Left colon (tissue), 2 donors: ENCODE measurements at regions not wholly inside any gene's neighbourhood (a gene's known extent, or its start where the extent isn't known, plus 50 kb on each side); places are given as distances from the start of the nearest gene placed in this dataset.
"Not testable (repeated sequence)": the region's sequence is repeated elsewhere in the genome, so short reads cannot be mapped to it uniquely, and the experiment has no call there.

Experiments
- ATAC-seq: fragments of 200-7000 bp; cut with Tn5 transposase; one replicate; pipeline ENCODE4 v1.9.1; 2020; ENCODE audit warnings: mild to moderate bottlenecking, moderate library complexity
- DNase-seq, 2 donors: peaks; one replicate each; pipeline ENCODE4 v3.0.0-alpha.2; 2020
- intact Hi-C, 2 donors: fragments of 100-400 bp; cut with DNase I in 1 of 2; cut with micrococcal nuclease in 1 of 2; formaldehyde crosslinking; loops; one replicate each; pipeline versions ENCODE4 v1.11.2 to v1.14.0; 2022; cut with DNase I, micrococcal nuclease
- donor health status: DM: no; HTN: no; CAD: no.
- donor health status: DM: yes; HTN: yes; CAD: no.

DNA sequence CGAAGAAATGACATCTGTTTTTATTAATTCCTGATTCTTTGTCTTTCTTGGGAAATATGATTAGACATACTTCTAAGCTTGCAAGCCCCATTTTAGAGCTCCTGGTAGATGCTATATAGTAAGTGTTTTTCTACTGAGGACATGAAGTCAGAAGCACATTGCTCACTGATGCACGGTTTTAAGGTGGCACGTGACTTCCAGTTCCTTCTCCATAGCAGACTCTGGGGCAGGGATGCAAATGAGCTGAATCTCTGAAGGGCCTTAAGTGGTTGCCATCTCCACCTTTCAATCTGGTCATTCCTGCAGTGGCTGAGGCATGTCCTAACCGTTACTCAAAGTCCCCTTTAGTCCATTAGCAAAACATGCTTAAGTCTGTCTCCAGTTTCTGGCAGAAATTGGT lies 421.2 kb upstream of the HTR1E start:
- DNase-seq (no peak), ATAC-seq (no peak)
- intact Hi-C loops = no loop called here

DNA sequence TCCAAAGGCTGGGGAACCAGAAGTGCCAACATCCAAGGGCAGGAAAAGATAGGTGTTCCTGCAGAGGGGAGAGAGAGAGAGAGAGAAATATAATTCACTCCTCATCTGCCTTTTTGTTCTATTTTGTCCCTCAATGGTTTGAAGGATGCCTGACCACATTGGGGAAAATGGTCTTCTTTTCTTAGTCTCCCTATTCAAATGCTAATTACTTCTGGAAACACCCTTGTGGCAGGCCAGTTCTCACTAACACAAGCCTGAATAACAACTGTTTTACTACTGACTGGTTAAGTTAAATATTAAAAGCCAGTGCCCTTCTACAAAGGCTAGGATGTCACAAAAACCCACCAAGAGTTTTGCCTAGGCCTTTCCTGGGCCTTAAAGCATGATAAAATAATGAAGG lies 425.4 kb upstream of the HTR1E start:
- no peak for ATAC-seq
- intact Hi-C loops = no loop called here
- no peak for DNase-seq

DNA sequence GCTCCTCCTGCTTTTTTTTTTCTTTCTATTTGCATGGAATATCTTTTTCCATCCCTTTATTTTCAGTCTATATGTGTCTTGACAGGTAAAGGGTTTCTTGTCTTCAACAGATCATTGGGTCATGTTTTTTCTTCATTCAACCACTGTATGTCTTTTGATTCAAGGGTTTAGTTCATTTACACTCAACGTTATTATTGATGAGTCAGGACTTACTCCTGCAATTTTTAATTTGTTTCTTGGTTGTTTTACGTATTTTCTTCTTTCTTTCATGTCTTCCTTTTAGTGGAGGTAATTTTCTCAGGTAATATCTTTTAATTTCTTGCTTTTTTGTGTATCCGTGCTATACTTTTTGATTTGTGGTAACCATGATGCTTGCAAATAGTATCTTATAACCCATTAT lies 429.1 kb upstream of the HTR1E start:
- ATAC-seq = no peak
- intact Hi-C loops = no loop called here
- DNase-seq = no peak

DNA sequence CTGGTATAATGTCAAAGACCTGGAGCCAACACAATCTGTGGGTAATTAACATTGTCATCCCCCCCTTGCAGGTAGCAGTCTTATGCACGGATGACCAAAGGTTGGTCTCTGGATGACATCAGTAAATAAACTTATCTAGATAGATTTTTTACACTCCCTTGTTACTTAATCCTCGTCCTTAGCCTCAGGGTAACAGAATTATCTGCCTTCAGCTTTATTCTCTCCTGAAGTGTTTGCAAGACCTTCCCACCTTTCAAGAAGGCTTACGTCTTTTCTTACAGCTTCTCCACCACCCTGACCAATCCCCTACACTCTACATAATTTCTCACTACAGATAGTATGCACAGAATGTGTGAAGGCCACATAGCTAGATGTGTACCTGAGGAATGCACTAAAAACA lies 434.8 kb upstream of the HTR1E start:
- intact Hi-C loops = no loop called here
- ATAC-seq (no peak), DNase-seq (no peak)

DNA sequence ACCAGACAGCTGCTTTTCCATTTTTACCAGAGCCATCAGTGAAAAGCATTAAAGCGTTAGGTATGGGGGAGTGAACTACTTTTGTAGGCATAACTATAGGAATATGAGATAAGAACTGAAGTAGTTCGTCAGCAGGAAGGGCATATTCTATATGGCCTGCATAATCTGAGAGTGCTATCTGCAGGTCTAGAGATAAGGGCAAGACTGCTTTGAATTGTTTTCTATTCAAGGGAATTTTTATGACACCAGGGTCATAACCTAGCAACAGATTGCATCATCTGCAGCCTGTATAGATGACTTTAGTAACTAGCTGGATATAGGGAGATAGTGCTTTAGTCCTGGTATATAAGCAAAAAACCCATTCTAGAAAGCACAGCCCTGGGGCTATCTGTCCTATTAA lies 437.3 kb upstream of the HTR1E start:
- intact Hi-C loops = no loop called here
- ATAC-seq (no peak), DNase-seq (no peak)

DNA sequence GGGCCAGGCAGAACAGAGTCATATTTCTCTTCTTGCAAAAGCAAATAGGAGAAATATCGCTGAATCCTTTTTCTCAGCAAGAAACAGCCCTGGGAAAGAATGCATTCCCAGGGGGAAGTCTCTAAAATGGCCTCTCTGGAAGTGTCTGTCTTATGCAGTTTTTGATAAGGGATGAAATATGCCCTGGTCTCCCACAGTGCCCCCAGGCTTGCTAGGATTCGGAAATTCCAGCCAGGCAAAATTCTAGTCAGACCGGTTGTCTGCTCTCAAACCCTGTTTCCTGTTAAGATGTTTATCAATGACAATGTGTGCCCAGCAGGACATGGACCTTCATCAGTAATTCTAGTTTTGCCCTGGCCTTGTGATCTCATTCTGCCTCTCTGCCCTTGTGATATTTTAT lies 448.3 kb upstream of the HTR1E start:
- DNase-seq, ATAC-seq, intact Hi-C loops: not testable (repeated sequence)

DNA sequence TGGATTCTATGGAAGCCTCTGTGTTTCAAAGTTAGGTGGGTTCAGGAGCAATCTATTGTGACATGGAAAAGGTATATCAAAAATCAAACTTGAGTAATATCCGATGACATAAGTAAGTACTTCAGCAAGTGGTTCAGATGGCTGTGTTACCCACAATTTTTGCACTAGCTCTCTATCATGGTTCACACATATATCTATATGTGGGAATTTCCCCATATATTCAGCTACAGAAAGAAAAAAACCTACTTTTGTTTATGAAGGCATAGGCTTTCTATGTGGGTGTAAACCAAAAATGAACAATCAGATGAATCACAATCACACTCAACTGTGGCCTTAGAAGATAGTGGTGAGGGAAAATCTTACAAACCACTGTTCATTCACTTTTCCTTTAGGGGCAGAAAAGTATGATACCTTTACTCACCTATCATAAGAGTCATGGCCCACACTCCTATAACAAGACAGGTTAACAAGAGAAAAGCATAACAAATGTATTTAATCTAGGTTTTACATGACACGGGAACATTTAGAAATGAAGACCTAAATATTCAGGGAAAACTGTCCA lies 449.6 kb upstream of the HTR1E start:
- intact Hi-C loops = no loop called here
- no peak for ATAC-seq
- DNase-seq = no peak

DNA sequence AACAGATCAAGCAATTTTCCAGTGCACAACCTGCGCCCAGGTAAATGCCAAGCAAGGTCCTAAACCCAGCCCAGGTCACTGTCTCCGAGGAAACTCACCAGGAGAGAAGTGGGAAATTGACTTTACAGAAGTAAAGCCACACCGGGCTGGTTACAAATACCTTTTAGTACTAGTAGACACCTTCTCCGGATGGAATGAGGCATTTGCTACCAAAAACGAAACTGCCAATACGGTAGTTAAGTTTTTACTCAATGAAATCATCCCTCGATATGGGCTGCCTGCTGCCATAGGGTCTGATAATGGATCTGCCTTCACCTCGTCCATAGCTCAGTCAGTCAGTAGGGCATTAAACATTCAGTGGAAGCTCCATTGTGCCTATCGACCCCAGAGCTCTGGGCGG lies 459.0 kb upstream of the HTR1E start:
- intact Hi-C loops, DNase-seq, ATAC-seq: not testable (repeated sequence)

DNA sequence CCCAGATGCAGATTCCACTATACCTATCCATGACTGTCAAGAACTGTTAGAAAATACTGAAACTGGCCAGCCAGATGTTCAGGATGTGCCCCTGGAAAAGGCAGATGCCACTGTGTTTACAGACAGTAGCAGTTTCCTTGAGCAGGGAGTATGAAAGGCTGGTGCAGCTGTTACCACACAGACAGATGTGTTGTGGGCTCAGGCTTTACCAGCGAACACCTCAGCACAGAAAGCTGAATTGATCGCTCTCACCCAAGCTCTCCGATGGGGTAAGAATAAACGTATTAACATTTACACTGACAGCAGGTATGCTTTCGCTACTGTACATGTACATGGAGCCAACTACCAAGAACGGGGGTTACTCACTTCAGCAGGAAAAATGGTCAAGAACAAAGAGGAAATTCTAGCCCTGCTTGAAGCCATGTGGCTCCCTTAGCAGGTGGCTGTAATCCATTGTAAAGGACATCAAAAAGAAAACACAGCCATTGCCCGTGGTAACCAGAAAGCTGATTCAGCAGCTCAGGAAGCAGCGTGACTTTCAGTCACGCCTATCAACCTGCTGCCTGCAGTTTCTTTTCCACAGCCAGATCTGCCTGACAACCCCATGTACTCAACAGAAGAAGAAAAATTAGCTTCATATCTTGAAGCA lies 459.7 kb upstream of the HTR1E start:
- DNase-seq = no peak
- ATAC-seq = no peak
- intact Hi-C loops = no loop called here

DNA sequence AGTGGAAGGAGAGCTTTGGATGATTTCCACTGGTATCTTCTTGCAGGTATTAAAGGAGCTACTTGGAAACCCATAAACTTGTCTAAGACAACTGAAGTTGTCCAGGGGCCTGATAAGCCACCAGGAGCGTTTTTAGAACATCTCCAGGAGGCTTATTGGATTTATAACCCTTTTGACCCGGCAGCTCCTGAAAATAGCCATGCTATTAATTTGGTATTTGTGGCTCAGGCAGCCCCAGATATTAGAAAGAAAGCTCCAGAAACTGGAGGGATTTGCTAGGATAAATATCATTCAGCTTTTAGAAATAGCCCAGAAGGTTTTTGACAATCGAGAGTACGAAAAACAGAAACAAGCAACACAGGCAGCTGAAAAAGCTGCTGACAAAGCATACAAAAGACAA lies 461.0 kb upstream of the HTR1E start:
- intact Hi-C loops = no loop called here
- no peak for DNase-seq
- ATAC-seq = no peak

DNA sequence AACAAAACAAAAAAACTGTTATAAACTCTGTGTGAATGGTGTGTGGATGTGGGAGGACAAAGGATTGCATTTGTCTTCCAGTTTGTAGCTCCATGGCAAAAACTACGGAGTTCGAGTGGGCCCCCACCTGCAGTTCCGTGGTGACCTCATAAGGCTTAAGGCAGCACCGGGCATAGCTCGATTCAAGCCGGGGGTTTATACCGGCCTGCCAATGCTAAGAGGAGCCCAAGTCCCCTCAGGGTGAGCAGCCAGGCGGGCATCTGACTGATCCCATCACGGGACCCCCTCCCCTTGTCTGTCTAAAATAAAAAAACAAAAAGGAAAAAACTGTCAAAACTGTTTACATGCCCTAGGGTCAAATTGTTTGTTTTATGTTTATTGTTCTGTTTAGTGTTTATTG lies 463.2 kb upstream of the HTR1E start:
- intact Hi-C loops = no loop called here
- DNase-seq = no peak
- no peak for ATAC-seq

DNA sequence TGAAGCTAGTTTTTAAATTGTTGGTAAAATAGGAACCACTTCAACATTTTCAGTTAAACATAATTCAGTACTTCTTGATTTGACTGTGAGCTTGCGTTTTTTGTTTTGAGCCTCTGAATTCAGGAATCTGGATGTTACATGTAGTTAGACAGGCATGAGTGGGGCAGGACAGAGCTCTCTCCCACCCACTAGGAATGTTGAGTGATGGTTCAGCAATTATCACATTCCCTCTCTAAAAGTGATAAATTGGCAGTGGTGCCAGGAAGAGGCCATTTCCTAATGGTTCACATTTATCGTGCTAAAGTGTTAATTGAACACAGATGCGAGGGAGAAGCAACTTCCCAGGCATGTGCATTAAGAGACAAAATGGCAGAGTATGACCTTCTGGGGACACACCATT lies 465.5 kb upstream of the HTR1E start:
- no peak for ATAC-seq
- DNase-seq = no peak
- intact Hi-C loops = no loop called here

DNA sequence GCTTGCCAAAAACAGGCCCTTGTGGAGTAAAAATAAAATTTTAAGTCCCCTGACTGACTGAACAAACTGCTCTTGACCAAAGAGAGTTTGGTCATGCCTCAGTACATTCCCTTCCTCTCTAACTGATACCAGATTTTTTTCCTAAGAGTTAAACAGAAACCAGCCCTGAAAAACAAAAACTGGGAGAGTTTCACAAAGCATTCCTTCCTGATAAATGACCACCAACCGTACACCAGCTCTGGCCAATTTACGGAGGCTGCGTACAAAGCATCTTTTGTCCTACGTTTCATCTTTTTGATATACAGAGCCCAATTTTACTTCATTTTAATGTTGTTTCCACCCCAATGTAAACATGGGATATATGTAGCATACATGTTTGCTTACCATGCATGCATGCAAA lies 477.4 kb upstream of the HTR1E start:
- ATAC-seq = no peak
- intact Hi-C loops = no loop called here

DNA sequence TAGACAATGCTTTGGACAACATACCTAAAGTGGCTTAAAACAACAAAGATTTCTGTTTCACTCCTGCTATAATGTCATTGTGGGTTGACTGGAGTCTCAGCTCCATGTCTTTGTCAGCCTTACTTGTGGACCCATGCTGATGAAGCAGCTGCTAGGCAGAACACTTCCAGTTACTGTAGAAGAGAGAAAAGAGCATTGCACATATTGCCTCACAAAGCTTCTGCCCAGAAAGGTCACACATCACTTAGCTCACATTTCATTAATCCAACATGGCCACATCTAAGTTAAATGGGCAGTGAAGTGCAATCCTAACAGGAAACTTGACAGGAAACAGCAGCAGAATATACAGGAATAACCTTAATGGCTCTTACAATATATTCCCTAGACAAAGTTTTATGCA lies 480.5 kb upstream of the HTR1E start:
- DNase-seq (no peak), ATAC-seq (no peak)
- intact Hi-C loops = no loop called here

More for the DNA sequence above, 477.4 kb upstream of the HTR1E start:
- DNase-seq = no peak

DNA sequence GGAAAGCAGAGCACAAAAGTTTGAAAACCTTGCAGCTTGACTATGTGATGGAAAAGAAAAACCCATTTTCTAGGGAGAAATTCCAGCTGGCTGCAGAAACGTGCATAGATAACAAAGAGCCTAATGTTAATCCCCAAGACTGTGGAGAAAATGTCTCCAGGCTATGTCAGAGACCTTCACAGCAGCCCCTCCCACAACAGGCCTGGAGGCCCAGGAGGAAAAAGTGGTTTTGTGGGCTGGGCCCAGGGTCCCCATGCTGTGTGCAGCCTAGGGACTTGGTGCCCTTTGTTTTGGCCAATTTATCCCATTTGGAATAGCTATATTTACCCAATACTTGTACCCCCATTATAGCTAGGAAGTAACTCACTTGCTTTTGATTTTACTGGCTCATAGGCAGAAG lies 484.1 kb upstream of the HTR1E start:
- ATAC-seq = no peak
- intact Hi-C loops = no loop called here
- DNase-seq = no peak

DNA sequence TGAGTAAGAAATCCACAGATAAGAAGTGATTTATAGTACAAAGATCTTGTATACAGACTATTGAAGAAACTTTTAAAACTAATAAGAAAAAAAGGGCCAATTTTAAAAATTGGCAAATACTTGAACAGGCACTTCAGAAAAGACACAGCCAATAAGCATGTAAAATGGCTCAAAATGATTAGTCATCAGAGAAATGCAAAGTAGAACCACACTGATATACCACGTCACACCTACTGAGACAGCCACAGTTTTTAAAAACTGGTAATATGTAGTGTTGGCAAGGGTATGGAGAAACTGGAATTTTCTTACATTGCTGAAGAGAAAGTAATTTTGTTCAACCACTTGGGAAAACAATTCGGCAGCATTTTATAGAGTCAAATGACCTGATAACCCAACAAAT lies 488.9 kb upstream of the HTR1E start:
- DNase-seq (no peak), ATAC-seq (no peak)
- intact Hi-C loops = no loop called here

DNA sequence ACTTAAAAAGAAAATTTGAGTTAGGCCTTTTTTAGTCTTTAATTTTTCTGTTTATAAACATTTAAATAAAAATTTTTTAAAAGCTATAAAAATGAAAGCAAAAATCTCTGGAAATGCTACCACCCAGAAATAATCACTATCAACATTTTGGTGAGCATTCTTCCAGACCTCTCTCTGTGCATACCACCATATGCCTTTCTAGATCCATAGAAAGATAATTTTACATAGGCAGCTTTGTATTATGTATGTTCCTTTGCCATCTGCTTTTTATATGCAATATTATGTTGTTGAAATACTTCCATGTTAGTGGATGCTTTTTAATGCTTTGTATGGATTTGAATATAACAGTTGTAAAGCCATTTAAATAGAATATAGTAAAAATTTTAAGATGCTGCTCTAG lies 496.7 kb upstream of the HTR1E start:
- intact Hi-C loops = no loop called here
- ATAC-seq = no peak
- no peak for DNase-seq

DNA sequence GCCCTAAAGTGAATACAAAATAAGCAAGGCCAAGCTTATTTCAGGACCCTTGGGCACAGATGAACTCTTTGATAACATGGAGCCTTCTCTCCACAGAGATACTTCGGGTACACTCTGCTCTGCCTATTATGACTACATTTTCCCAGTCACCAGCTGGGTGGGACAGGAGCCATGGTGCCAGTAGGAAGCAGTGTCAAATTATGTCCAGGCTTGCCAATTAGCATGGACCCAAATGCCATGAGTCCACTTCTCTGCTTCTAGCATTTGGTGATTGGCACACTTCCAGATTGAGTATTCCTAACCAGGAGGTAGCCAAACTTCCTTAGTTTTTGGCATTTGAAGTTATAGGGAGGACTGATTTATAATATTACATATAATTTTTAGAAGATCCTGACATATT lies 513.8 kb upstream of the HTR1E start:
- intact Hi-C loops = no loop called here
- ATAC-seq = no peak
- DNase-seq = no peak

DNA sequence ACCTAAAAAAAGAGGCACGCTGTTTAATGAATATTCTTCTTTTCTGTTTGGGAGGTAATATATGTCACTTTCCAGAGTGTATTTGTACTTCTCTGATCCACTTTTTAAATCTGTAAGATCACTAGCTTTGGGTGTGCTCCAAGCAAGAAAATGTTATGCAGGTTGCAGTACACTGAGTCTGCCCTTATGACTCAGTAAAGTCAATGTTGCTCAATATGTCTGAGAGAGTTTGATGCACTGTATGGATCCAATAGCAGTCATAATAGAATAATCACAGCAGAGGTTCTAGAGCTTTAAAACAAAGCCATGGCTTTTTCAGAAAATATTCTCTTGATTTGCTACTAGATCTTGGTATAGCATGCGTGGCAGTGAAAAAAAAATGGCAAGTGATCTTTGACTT lies 525.3 kb upstream of the HTR1E start:
- no peak for ATAC-seq
- intact Hi-C loops = no loop called here

DNA sequence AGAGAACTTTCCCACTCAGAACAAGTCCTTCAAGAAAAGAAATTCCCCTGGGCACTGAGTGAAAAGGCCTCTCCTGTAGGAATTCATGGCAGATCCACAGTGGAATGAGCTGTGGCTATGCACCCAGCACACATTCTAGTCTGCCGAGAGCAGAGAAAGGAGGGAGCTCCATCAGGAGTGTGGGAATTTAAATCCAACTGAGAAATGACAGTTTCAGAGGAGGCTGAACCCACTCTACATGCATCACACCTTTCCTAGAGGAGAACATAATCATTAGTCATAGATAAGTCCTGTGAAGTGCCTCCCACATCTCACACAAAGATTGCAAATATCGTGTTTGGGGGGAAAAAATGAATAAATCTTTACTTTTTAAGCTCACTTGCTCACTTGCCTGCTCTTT lies 530.2 kb upstream of the HTR1E start:
- no peak for ATAC-seq
- DNase-seq = no peak
- intact Hi-C loops = no loop called here

More for the DNA sequence above, 525.3 kb upstream of the HTR1E start:
- no peak for DNase-seq

DNA sequence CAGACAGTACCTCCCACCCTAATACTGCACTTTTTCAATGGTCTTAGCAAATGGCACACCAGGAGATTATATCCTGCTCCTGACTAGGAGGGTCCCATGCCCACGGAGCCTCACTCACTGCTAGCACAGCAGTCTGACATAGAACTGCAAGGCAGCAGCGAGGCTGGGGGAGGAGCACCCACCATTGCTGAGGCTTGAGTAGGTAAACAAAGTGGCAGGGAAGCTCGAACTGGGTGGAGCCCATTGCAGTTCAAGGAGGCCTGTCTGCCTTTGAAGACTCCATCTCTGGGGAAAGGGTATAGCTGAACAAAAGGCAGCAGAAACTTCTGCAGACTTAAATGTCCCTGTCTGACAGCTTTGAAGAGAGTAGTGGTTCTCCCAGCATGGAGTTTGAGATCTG lies 544.5 kb upstream of the HTR1E start:
- ATAC-seq = not testable (repeated sequence)

More for the DNA sequence above, 544.5 kb upstream of the HTR1E start:
- DNase-seq, intact Hi-C loops: not testable (repeated sequence)
